A673 (cell line): ENCODE measurements at regions not wholly inside any gene's neighbourhood (a gene's known extent, or its start where the extent isn't known, plus 50 kb on each side); places are given as distances from the start of the nearest gene placed in this dataset.

Experiments used
- BruUV-seq: library from RNA; stranded (reverse); fragments of 400-500 nt; replicated peaks from 2 replicates; lab custom pipeline; 2021; lab: Mats Ljungman, UMichigan
- CTCF ChIA-PET: fragments of 300-600 bp; sonication (Branson Sonifier 250); formaldehyde crosslinking; loops from one replicate; lab custom pipeline; 2022; ENCODE audit warnings: antibody characterized with exemption; lab: Charles Lee
- POLR2A ChIA-PET: fragments of 300-600 bp; sonication (Branson Sonifier 250); formaldehyde crosslinking; loops from one replicate; lab custom pipeline; 2022; ENCODE audit warnings: antibody characterized with exemption; ENCODE audit not compliant: low non-redundant PET; lab: Charles Lee
- DNase-seq: peaks from one replicate; pipeline ENCODE4 v3.0.0-alpha.2; 2015; ENCODE audit warnings: low spot score
- H3K27ac ChIP-seq: fragments of 200-600 bp; sonication (generic); 2 replicates; pipeline ENCODE4 v1.5.1; 2016; ENCODE audit warnings: mixed run types, low read depth, mild to moderate bottlenecking, mixed read lengths, antibody characterized with exemption, low read length; ENCODE audit not compliant: poor library complexity, severe bottlenecking
- H3K27me3 ChIP-seq: fragments of 200-600 bp; sonication (generic); replicated peaks from 2 replicates; pipeline ENCODE4 v1.6.1; 2017; ENCODE audit warnings: mixed run types, low read depth, mild to moderate bottlenecking, mixed read lengths, antibody characterized with exemption, low read length; ENCODE audit not compliant: insufficient read depth, poor library complexity
- H3K36me3 ChIP-seq: fragments of 200-600 bp; sonication (generic); 2 replicates; pipeline ENCODE4 v1.6.1; 2016; ENCODE audit warnings: mixed run types, mild to moderate bottlenecking, mixed read lengths, antibody characterized with exemption, low read length; ENCODE audit not compliant: insufficient read depth, poor library complexity, severe bottlenecking
- H3K4me1 ChIP-seq: fragments of 200-600 bp; sonication (generic); 2 replicates; pipeline ENCODE4 v1.6.1; 2017; ENCODE audit warnings: mixed run types, mild to moderate bottlenecking, mixed read lengths, antibody characterized with exemption, low read length; ENCODE audit not compliant: insufficient read depth, poor library complexity, severe bottlenecking
- H3K4me3 ChIP-seq: fragments of 200-600 bp; sonication (generic); 2 replicates; pipeline ENCODE4 v1.5.1; 2016; ENCODE audit warnings: low read depth, mixed run types, mild to moderate bottlenecking, mixed read lengths, low read length; ENCODE audit not compliant: poor library complexity, severe bottlenecking
- H3K9me3 ChIP-seq: fragments of 200-600 bp; sonication (generic); 2 replicates; pipeline ENCODE4 v1.6.1; 2016; ENCODE audit warnings: mixed run types, low read depth, mild to moderate bottlenecking, mixed read lengths, antibody characterized with exemption, low read length; ENCODE audit not compliant: poor library complexity, severe bottlenecking
- EZH2 ChIP-seq: fragments of 200-600 bp; sonication (generic); IDR thresholded peaks from 2 replicates; pipeline ENCODE4 v1.6.1; 2017; ENCODE audit warnings: borderline replicate concordance, low read depth, mild to moderate bottlenecking, mixed read lengths, antibody characterized with exemption, low read length; ENCODE audit not compliant: poor library complexity, severe bottlenecking
- intact Hi-C: fragments of 100-400 bp; cut with micrococcal nuclease; formaldehyde crosslinking; loops from one replicate; pipeline ENCODE4 v1.10.0; 2022; ENCODE audit not compliant: unreplicated experiment
- TF ChIP-seq, protein P1 (sequence below): fragments of 300-800, 200-600 bp; sonication (generic); conservative IDR thresholded peaks from 2 replicates; pipeline ENCODE4 v1.5.1; 2017; ENCODE audit warnings: low read depth, mild to moderate bottlenecking, antibody characterized with exemption, low read length, moderate library complexity, mixed read lengths

DNA sequence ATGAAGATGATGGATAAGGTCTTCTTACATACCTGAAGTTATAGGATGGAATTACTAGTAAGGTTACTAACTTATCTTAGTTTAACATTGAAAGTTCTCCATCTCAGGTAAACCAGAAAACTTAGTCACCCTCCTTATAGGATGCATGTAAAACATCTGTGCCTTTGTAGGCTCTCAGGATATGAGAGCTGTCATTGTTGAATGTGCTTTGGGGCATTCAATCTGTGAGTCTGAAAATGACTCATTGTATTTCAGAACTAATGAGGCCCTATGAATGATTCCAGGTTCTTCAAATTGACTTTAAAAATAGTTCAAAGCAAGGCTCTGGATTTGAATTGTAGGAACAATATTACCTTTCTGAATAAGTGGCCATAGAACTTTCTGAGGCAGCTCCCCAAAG lies 237.7 kb upstream of the AZI2 start:
- Histone ChIP-seq H3K4me1 (no peaks in the 10 kb centered on the region), H3K27ac (no peak overlapping the region), H3K9me3 (no peaks in the 10 kb centered on the region), H3K4me3 (no peak overlapping the region), H3K27me3 (no peaks in the 10 kb centered on the region), H3K36me3 (no peaks in the 10 kb centered on the region)
- no peak for TF ChIP-seq EZH2
- TF ChIP-seq, protein P1, sequence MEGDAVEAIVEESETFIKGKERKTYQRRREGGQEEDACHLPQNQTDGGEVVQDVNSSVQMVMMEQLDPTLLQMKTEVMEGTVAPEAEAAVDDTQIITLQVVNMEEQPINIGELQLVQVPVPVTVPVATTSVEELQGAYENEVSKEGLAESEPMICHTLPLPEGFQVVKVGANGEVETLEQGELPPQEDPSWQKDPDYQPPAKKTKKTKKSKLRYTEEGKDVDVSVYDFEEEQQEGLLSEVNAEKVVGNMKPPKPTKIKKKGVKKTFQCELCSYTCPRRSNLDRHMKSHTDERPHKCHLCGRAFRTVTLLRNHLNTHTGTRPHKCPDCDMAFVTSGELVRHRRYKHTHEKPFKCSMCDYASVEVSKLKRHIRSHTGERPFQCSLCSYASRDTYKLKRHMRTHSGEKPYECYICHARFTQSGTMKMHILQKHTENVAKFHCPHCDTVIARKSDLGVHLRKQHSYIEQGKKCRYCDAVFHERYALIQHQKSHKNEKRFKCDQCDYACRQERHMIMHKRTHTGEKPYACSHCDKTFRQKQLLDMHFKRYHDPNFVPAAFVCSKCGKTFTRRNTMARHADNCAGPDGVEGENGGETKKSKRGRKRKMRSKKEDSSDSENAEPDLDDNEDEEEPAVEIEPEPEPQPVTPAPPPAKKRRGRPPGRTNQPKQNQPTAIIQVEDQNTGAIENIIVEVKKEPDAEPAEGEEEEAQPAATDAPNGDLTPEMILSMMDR = no peak
- CTCF ChIA-PET = no interaction called here
- BruUV-seq = no TSS peak
- POLR2A ChIA-PET = no interaction called here
- intact Hi-C loops = no loop called here
- DNase-seq = no peak

DNA sequence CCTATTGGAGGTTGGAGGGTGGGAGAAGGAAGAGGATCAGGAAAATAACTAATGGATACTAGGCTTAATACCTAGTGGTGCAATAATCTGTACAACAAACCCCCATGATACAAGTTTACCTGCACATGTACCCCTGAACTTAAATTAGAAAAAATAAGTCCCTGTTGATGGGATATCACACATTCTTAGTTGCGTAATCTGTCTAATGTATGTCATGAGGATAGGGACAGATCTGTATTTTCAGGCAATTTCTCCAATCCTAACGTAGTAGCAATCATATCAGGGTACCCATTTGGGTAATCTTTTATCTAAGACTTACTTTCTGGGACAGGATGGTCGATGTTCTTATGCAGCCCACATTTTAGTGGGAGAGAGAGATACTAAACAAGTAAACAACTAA lies 239.1 kb upstream of the AZI2 start:
- TF ChIP-seq, protein P1 = no peak
- TF ChIP-seq EZH2 = no peak
- no peak overlapping the region for H3K4me3 ChIP-seq
- no peaks in the 10 kb centered on the region for H3K4me1 ChIP-seq
- no peak for DNase-seq
- H3K9me3 ChIP-seq = no peaks in the 10 kb centered on the region
- POLR2A ChIA-PET = no interaction called here
- H3K36me3 ChIP-seq = no peaks in the 10 kb centered on the region
- no peaks in the 10 kb centered on the region for H3K27me3 ChIP-seq
- intact Hi-C loops = no loop called here
- CTCF ChIA-PET = no interaction called here
- no peak overlapping the region for H3K27ac ChIP-seq
- BruUV-seq = no TSS peak

DNA sequence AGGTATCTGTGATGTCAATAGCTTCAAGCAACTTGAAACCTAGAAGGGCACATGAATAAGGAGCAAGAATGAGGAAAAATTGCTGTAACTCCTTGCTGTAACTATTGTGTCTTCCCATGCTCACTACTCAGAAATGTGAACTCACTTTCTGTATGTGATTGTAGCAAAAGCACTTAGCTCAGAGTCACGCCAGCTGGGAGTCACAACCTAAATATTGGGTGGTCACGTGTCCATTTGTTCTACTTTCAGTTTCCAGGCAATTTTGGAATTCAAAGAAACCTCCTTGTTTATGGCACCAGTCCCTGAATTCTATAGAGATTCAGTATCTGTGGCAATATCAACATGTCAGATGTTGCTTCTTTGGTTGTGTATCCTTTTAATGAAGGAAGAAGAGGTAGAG lies 241.6 kb upstream of the AZI2 start:
- H3K27ac ChIP-seq = no peak overlapping the region

More for the DNA sequence above, 241.6 kb upstream of the AZI2 start:
- no peak for DNase-seq
- TF ChIP-seq, protein P1 = no peak
- TF ChIP-seq EZH2 = no peak
- intact Hi-C loops = no loop called here
- BruUV-seq = no TSS peak
- no peaks in the 10 kb centered on the region for H3K36me3 ChIP-seq
- no peaks in the 10 kb centered on the region for H3K27me3 ChIP-seq
- no peak overlapping the region for H3K4me3 ChIP-seq
- H3K9me3 ChIP-seq = no peaks in the 10 kb centered on the region
- POLR2A ChIA-PET = no interaction called here
- H3K4me1 ChIP-seq = no peaks in the 10 kb centered on the region
- CTCF ChIA-PET = no interaction called here
